ENCODE measurements at regions not wholly inside any gene's neighbourhood (a gene's known extent, or its start where the extent isn't known, plus 50 kb on each side); places are given as distances from the start of the nearest gene placed in this dataset.
"Not testable (repeated sequence)": the region's sequence is repeated elsewhere in the genome, so short reads cannot be mapped to it uniquely, and the experiment has no call there.

DNA sequence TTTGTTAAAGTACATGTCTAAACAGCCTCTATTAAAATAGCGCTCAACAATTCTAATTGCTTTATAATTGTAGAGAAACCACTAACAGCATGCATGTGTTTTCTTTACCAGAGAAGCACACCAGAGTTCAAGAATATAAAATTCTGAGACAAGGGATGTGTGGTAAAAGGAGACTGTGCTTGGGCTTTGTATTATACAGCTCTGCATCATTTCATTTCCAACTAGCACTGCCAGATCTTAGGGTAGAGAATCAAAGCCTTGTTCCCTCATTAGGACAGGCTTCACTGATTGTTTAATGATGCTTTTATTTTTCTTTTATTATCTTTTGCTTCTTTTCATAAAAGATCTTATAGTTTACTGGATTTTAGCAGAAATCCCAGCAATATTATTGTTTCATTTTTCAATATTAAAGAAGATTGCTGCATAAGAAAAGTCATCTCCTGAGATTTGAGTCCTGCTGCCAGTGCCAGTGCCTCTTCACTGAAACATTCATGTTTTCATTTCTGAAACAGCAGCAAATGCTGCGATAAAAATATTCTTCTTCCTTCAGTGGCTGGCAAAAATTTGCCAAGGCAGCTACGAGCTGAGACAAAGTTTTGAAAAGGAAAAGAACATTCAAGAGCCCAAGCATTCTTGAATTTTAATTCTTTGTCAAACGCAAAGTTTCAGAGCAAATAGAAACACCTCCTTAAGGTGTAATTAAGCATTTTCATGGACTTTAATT, 491.0 kb upstream of the PIK3R1 start:
- TF ChIP-seq CTCF (IDR thresholded peaks at IDR 0.05; ENCODE audit: insufficient read depth, low read length) = no peak
- H3K4me3 ChIP-seq (ENCODE audit: low read depth, low read length) = no peak overlapping the region
- DNase-seq (ENCODE audit: low read depth) = no peak

DNA sequence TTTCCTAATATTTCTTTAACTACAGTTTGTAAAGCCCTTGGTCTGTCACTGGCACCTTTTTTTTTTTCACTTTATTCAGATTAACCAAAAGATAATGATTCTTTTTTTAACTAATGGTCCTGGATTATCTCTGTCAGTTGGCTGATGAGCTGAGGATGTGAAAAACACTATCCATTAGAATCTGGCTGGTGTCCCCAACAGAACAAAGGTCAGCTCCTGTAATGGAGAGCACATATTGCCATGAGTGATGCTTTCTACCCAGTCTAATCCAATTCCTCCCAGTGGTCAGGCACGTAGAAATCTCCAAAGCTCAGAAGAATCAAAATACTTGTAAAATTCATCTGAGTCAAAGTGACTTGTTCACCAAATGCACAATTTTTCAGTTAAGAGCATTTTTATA, 491.7 kb upstream of the PIK3R1 start:
- TF ChIP-seq CTCF (IDR thresholded peaks at IDR 0.05; ENCODE audit: insufficient read depth, low read length) = no peak
- DNase-seq (ENCODE audit: low read depth) = no peak
- H3K4me3 ChIP-seq (ENCODE audit: low read depth, low read length) = no peak overlapping the region

DNA sequence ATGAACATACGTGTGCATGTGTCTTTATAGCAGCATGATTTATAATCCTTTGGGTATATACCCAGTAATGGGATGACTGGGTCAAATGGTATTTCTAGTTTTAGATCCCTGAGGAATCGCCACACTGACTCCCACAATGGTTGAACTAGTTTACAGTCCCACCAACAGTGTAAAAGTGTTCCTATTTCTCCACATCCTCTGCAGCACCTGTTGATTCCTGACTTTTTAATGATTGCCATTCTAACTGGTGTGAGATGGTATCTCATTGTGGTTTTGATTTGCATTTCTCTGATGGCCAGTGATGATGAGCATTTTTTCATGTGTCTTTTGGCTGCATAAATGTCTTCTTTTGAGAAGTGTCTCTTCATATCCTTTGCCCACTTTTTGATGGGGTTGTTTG, 493.0 kb upstream of the PIK3R1 start:
- DNase-seq (ENCODE audit: low read depth); H3K4me3 ChIP-seq (ENCODE audit: low read depth, low read length): not testable (repeated sequence)

DNA sequence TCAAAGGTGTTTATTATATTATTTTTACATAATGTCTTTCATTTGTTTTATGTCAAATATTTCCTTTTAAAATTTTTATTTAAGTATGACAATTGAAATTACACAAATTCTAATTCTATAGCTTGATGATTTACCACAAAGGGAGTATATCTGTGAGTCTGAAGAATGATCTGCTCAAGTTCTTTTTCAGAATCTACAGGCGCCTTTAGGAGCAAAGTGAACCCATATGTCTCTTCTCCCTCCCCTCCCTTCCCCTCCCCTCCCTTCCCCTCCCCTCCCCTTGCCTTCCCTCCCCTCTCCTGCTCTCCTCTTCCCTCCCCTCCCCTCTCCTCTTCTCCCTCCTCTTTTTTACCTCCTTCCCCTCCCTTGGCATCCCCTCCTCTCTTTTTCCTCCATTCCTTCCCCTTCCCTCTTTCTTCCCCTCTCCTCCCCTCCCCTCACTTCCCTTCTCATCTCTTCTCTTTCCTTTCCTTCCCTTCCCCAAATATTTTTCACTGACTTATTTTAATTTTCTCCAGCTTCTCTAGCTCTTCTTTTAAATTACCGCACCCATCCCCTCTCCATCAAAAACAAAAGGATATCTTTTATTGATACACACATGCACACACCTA, 495.3 kb upstream of the PIK3R1 start:
- DNase-seq (ENCODE audit: low read depth) = no peak
- TF ChIP-seq CTCF (IDR thresholded peaks at IDR 0.05; ENCODE audit: insufficient read depth, low read length) = no peak
- no peak overlapping the region for H3K4me3 ChIP-seq (ENCODE audit: low read depth, low read length)

DNA sequence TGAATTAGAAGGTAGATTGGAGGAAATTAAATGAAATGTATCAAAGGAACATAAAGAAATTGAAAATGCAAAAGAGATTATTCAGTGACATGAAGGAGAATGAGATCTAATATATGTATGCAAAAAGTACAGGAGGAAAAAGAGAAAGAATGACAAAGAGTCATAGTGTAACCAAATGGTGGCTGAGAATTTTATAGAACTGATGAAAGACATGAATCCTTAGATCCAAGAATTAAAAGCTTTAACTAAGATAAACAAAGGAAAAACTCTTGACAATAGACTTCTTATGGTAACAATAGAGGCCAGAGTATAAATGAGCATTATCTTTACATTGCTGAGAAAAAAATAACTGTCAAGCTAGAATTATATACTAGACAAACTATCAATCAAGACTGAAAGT, 505.4 kb upstream of the CD180 start:
- DNase-seq (ENCODE audit: low read depth) = no peak
- no peak for TF ChIP-seq CTCF (IDR thresholded peaks at IDR 0.05; ENCODE audit: insufficient read depth, low read length)
- H3K4me3 ChIP-seq (ENCODE audit: low read depth, low read length) = no peak overlapping the region

- TF ChIP-seq CTCF (IDR thresholded peaks at IDR 0.05; ENCODE audit: insufficient read depth, low read length) = no peak
These were observed 503.0 kb upstream of the CD180 start for GRCh38 chr5:67699560-67699959.

DNA sequence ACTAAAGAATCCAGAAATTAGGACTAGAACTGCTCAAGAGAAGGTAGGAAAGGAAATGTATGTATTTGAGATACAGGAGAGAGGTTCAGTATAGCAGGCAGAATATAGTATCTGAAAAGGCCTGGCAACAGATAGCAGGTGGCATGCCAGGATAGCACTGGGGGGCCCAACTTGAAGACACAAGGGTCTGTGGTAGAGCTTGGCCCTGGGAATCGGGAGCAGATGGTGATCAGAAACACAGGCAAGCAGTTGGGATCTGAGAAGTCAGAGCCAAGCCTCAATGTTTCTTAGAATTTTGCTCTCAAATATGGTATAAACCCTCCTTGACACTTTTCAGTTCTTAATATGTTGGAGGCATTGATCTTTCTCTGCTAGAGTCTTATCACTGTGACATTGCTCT, 499.8 kb upstream of the CD180 start:
- DNase-seq (ENCODE audit: low read depth) = no peak
- no peak for TF ChIP-seq CTCF (IDR thresholded peaks at IDR 0.05; ENCODE audit: insufficient read depth, low read length)

More at GRCh38 chr5:67699560-67699959, 503.0 kb upstream of the CD180 start:
- H3K4me3 ChIP-seq (ENCODE audit: low read depth, low read length) = no peak overlapping the region
- DNase-seq (ENCODE audit: low read depth) = no peak

More for the DNA sequence above, 499.8 kb upstream of the CD180 start:
- H3K4me3 ChIP-seq (ENCODE audit: low read depth, low read length) = no peak overlapping the region

All from fibroblast of the aortic adventitia (primary cell).